ENCODE measurements at regions not wholly inside any gene's neighbourhood (a gene's known extent, or its start where the extent isn't known, plus 50 kb on each side); places are given as distances from the start of the nearest gene placed in this dataset.

DNA sequence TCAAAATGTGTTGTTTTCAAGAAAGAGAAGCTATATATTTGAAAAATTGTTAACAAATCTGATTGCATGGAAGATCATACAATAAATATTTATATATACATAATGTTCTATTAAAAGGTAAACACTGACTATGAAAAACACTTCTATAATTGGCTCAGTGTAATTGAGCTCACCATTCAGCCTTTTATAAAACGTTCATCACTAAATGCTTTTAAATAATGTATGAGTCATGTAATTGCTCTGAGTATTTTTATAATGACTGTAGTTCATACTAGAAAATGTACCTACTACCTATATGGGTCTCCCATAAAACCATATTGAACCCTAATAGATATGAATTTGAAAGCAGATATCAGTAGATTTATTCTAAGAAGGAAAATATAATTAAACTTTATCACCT is 240.4 kb upstream of the MGAT4C start:
- Histone ChIP-seq H2AFZ (ENCODE audit: insufficient read depth, low read depth, low read length, poor library complexity, severe bottlenecking) (no peak overlapping the region), H3K36me3 (replicated peaks in 1 of 2; ENCODE audit: control insufficient read depth in 1 of 2, insufficient read depth in 2 of 2, low read length in 2 of 2) (no peaks in the 10 kb centered on the region), H4K20me1 (ENCODE audit: insufficient read depth, low read length) (no peaks in the 10 kb centered on the region), H3K27ac (ENCODE audit: low read depth in 1 of 2, low read length in 2 of 2) (no peak overlapping the region), H3K9me3 (replicated peaks in 1 of 2; ENCODE audit: control insufficient read depth in 1 of 2, insufficient read depth in 1 of 2, low read length in 2 of 2) (no peaks in the 10 kb centered on the region), H3K4me3 (replicated peaks in 1 of 3; ENCODE audit: low read depth in 2 of 3, low read length in 3 of 3) (no peak overlapping the region), H3K4me1 (ENCODE audit: control insufficient read depth in 1 of 2, insufficient read depth in 2 of 2, low read length in 2 of 2) (no peaks in the 10 kb centered on the region), H3K4me2 (replicated peaks; ENCODE audit: extremely low read depth, low read length, poor library complexity, severe bottlenecking) (no peak overlapping the region), H3K79me2 (ENCODE audit: insufficient read depth, low read length) (no peaks in the 10 kb centered on the region), H3K27me3 (ENCODE audit: control insufficient read depth in 2 of 2, insufficient read depth in 2 of 2, low read length in 2 of 2) (no peaks in the 10 kb centered on the region), H3K9ac (ENCODE audit: insufficient read depth, low read length, poor library complexity, severe bottlenecking) (no peak overlapping the region)
- Mint-ChIP-seq H3K4me3 (no peak overlapping the region), H3K27ac (no peak overlapping the region), H3K27me3 (ENCODE audit: low read depth in 3 of 3) (no peaks in the 10 kb centered on the region), H3K36me3 (no peaks in the 10 kb centered on the region), H3K4me1 (no peaks in the 10 kb centered on the region), H3K9me3 (peaks cover 0 to 1% (median 0%) of the 10 kb centered on the region in 7 donors)
- WGBS (ENCODE audit: insufficient coverage): no CpG with 5 or more reads among the region's 1 CpG
- intact Hi-C loops (cut with micrococcal nuclease): no loop called here
- no peak for DNase-seq
- TF ChIP-seq, protein P1, sequence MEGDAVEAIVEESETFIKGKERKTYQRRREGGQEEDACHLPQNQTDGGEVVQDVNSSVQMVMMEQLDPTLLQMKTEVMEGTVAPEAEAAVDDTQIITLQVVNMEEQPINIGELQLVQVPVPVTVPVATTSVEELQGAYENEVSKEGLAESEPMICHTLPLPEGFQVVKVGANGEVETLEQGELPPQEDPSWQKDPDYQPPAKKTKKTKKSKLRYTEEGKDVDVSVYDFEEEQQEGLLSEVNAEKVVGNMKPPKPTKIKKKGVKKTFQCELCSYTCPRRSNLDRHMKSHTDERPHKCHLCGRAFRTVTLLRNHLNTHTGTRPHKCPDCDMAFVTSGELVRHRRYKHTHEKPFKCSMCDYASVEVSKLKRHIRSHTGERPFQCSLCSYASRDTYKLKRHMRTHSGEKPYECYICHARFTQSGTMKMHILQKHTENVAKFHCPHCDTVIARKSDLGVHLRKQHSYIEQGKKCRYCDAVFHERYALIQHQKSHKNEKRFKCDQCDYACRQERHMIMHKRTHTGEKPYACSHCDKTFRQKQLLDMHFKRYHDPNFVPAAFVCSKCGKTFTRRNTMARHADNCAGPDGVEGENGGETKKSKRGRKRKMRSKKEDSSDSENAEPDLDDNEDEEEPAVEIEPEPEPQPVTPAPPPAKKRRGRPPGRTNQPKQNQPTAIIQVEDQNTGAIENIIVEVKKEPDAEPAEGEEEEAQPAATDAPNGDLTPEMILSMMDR (IDR thresholded peaks at IDR 0.05): no peak

DNA sequence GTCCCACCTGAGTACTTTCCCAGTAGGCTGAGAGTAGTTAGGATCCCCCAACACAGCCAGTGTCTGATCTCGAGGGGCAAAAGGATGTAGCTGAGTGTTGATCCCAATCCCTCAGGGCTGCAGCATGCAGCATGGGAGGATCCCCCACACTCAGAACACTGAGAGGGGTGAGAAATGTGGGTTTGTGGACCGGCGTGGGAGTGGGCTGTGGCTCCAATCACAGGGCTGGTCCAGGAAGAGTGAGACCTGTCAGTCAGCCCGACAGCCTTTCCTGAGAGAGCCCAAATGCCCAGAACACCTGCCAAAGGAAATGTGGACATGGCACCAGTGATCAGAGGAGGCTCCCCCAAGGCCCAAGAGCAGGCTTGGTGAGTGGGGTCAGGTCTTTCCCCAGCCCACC is 228.3 kb upstream of the MGAT4C start:
- no peaks in the 10 kb centered on the region for H3K27me3 Mint-ChIP-seq (ENCODE audit: low read depth in 3 of 3)

More for the DNA sequence above, 228.3 kb upstream of the MGAT4C start:
- Histone ChIP-seq H2AFZ (ENCODE audit: insufficient read depth, low read depth, low read length, poor library complexity, severe bottlenecking) (no peak overlapping the region), H3K79me2 (ENCODE audit: insufficient read depth, low read length) (no peaks in the 10 kb centered on the region), H3K9ac (ENCODE audit: insufficient read depth, low read length, poor library complexity, severe bottlenecking) (no peak overlapping the region), H3K4me1 (ENCODE audit: control insufficient read depth in 1 of 2, insufficient read depth in 2 of 2, low read length in 2 of 2) (no peaks in the 10 kb centered on the region), H3K36me3 (replicated peaks in 1 of 2; ENCODE audit: control insufficient read depth in 1 of 2, insufficient read depth in 2 of 2, low read length in 2 of 2) (no peaks in the 10 kb centered on the region), H3K4me3 (replicated peaks in 1 of 3; ENCODE audit: low read depth in 2 of 3, low read length in 3 of 3) (no peak overlapping the region), H4K20me1 (ENCODE audit: insufficient read depth, low read length) (no peaks in the 10 kb centered on the region), H3K27me3 (ENCODE audit: control insufficient read depth in 2 of 2, insufficient read depth in 2 of 2, low read length in 2 of 2) (no peaks in the 10 kb centered on the region), H3K4me2 (replicated peaks; ENCODE audit: extremely low read depth, low read length, poor library complexity, severe bottlenecking) (no peak overlapping the region), H3K9me3 (replicated peaks in 1 of 2; ENCODE audit: control insufficient read depth in 1 of 2, insufficient read depth in 1 of 2, low read length in 2 of 2) (peaks cover 15 to 22% of the 10 kb centered on the region in 2 donors), H3K27ac (ENCODE audit: low read depth in 1 of 2, low read length in 2 of 2) (no peak overlapping the region)
- 80% methylated on average over 1 of the region's 4 CpGs for WGBS (ENCODE audit: insufficient coverage)
- H3K36me3 Mint-ChIP-seq: no peaks in the 10 kb centered on the region
- no peaks in the 10 kb centered on the region for H3K4me1 Mint-ChIP-seq
- H3K27ac Mint-ChIP-seq: no peak overlapping the region
- intact Hi-C loops (cut with micrococcal nuclease): no loop called here
- no peak overlapping the region for H3K4me3 Mint-ChIP-seq
- DNase-seq: no peak
- H3K9me3 Mint-ChIP-seq: peaks cover 0 to 14% (median 3%) of the 10 kb centered on the region in 7 donors
- TF ChIP-seq, protein P1 (IDR thresholded peaks at IDR 0.05): no peak

Data from CD14-positive monocyte (primary cell).